Astrocyte (in vitro differentiated cells and primary cell): ENCODE measurements at regions not wholly inside any gene's neighbourhood (a gene's known extent, or its start where the extent isn't known, plus 50 kb on each side); places are given as distances from the start of the nearest gene placed in this dataset.

ENCODE experiments used
- DNase-seq: peaks from one replicate; pipeline ENCODE4 v3.0.0-alpha.2; 2010; ENCODE audit warnings: low read depth
- FAIRE-seq: peaks from 2 replicates; lab custom pipeline; 2011; peaks lifted over from hg19 to GRCh38; lab: Jason Lieb, UNC
- H2AFZ ChIP-seq: 2 replicates; pipeline ENCODE4 v1.6.0; 2012; ENCODE audit warnings: low read depth, low read length, inconsistent platforms
- H3K27ac ChIP-seq: 2 replicates; pipeline ENCODE4 v1.5.1; 2011; ENCODE audit warnings: low read depth, low read length, inconsistent platforms
- H3K27me3 ChIP-seq: 2 replicates; pipeline ENCODE4 v1.6.0; 2011; ENCODE audit warnings: low read length, inconsistent platforms; ENCODE audit not compliant: insufficient read depth
- H3K36me3 ChIP-seq: 2 replicates; pipeline ENCODE4 v1.5.1; 2011; ENCODE audit warnings: low read length, inconsistent platforms; ENCODE audit not compliant: insufficient read depth
- H3K4me1 ChIP-seq: 2 replicates; pipeline ENCODE4 v1.5.1; 2011; ENCODE audit warnings: low read length, inconsistent platforms; ENCODE audit not compliant: insufficient read depth
- H3K4me2 ChIP-seq: 2 replicates; pipeline ENCODE4 v1.6.0; 2012; ENCODE audit warnings: low read length, inconsistent platforms
- H3K4me3 ChIP-seq: 2 replicates; pipeline ENCODE4 v1.5.1; 2011; ENCODE audit warnings: low read depth, mild to moderate bottlenecking, low read length, inconsistent platforms; ENCODE audit not compliant: insufficient read depth
- H3K79me2 ChIP-seq: 2 replicates; pipeline ENCODE4 v1.6.0; 2012; ENCODE audit warnings: mild to moderate bottlenecking, low read length, inconsistent platforms; ENCODE audit not compliant: insufficient read depth
- H3K9ac ChIP-seq: 2 replicates; pipeline ENCODE4 v1.6.0; 2012; ENCODE audit warnings: mild to moderate bottlenecking, low read length, inconsistent platforms
- H3K9me3 ChIP-seq: 2 replicates; pipeline ENCODE4 v1.5.1; 2012; ENCODE audit warnings: low read depth, mild to moderate bottlenecking, low read length, inconsistent platforms; ENCODE audit not compliant: insufficient read depth
- H4K20me1 ChIP-seq: 2 replicates; pipeline ENCODE4 v1.6.0; 2012; ENCODE audit warnings: low read length, inconsistent platforms; ENCODE audit not compliant: insufficient read depth
- H3K27ac Mint-ChIP-seq: one replicate; pipeline ENCODE4 v1.8.0; 2021; ENCODE audit warnings: mild to moderate bottlenecking, mixed read lengths; ENCODE audit not compliant: unreplicated experiment
- H3K27me3 Mint-ChIP-seq: one replicate; pipeline ENCODE4 v1.8.0; 2021; ENCODE audit warnings: low read depth, mixed read lengths; ENCODE audit not compliant: unreplicated experiment
- H3K36me3 Mint-ChIP-seq: one replicate; pipeline ENCODE4 v1.8.0; 2021; ENCODE audit warnings: low read depth, mixed read lengths; ENCODE audit not compliant: unreplicated experiment
- H3K4me1 Mint-ChIP-seq: one replicate; pipeline ENCODE4 v1.8.0; 2021; ENCODE audit warnings: low read depth, mixed read lengths; ENCODE audit not compliant: unreplicated experiment
- H3K4me3 Mint-ChIP-seq: one replicate; pipeline ENCODE4 v1.8.0; 2021; ENCODE audit warnings: mild to moderate bottlenecking, moderate library complexity, mixed read lengths; ENCODE audit not compliant: unreplicated experiment
- H3K9me3 Mint-ChIP-seq: one replicate; pipeline ENCODE4 v1.8.0; 2021; ENCODE audit warnings: mild to moderate bottlenecking, mixed read lengths; ENCODE audit not compliant: unreplicated experiment
- EZH2 ChIP-seq: IDR thresholded peaks from 2 replicates; pipeline ENCODE4 v1.6.1; 2012; ENCODE audit warnings: mild to moderate bottlenecking, low read length, inconsistent platforms; ENCODE audit not compliant: insufficient read depth
- TF ChIP-seq, protein P1 (sequence below): IDR thresholded peaks from 2 replicates; pipeline ENCODE4 v1.5.1; 2011; ENCODE audit warnings: low read depth, mild to moderate bottlenecking, inconsistent platforms, low read length, moderate library complexity; ENCODE audit not compliant: insufficient read depth

- H3K27ac Mint-ChIP-seq = no peak overlapping the region
- no peak overlapping the region for H2AFZ ChIP-seq
Observed at GRCh38 chr10:105798328-105798889, 1157.3 kb downstream of the SORCS3 start.

DNA sequence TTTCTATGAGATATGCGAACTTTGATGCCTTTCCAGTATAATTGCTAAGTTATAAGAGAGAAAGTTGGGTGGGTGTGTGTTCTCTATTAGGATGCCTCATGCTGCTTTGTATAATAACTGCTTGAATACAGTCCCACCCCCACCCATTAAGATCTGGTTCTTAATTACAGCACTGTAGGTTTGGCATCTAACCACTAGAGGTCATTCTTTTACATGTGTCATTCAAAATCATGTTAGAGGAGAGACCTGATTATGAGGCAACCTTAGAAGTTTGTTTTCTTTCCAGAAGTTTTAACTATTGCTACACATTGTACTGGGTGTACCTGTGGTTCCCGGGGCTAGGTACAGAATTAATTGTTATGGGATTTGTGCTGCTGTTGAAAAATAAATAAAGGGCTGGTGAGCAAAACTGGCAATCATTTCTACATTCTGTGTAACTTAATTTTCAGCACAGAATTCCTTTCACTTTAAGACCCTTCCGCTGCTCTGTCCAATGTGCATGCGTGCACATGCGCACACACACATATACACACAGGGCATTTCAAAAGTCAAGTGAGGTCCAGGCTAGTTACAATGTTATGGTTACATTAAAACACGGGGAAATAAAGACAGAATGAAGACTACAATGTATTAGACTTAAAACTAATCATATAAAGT, 1156.3 kb downstream of the SORCS3 start:
- Mint-ChIP-seq H3K9me3 (no peaks in the 10 kb centered on the region), H3K4me3 (no peak overlapping the region), H3K4me1 (no peaks in the 10 kb centered on the region), H3K27ac (no peak overlapping the region), H3K36me3 (no peaks in the 10 kb centered on the region), H3K27me3 (no peaks in the 10 kb centered on the region)
- no peak overlapping the region for H2AFZ ChIP-seq
- DNase-seq = no peak
- no peak overlapping the region for H3K27ac ChIP-seq
- FAIRE-seq = no peak
- H3K4me3 ChIP-seq = no peak overlapping the region
- no peak overlapping the region for H3K9ac ChIP-seq
- no peaks in the 10 kb centered on the region for H3K27me3 ChIP-seq
- H3K79me2 ChIP-seq = no peaks in the 10 kb centered on the region
- no peak for TF ChIP-seq EZH2
- TF ChIP-seq, protein P1, sequence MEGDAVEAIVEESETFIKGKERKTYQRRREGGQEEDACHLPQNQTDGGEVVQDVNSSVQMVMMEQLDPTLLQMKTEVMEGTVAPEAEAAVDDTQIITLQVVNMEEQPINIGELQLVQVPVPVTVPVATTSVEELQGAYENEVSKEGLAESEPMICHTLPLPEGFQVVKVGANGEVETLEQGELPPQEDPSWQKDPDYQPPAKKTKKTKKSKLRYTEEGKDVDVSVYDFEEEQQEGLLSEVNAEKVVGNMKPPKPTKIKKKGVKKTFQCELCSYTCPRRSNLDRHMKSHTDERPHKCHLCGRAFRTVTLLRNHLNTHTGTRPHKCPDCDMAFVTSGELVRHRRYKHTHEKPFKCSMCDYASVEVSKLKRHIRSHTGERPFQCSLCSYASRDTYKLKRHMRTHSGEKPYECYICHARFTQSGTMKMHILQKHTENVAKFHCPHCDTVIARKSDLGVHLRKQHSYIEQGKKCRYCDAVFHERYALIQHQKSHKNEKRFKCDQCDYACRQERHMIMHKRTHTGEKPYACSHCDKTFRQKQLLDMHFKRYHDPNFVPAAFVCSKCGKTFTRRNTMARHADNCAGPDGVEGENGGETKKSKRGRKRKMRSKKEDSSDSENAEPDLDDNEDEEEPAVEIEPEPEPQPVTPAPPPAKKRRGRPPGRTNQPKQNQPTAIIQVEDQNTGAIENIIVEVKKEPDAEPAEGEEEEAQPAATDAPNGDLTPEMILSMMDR = peak; percentile 39
- no peaks in the 10 kb centered on the region for H3K9me3 ChIP-seq
- H4K20me1 ChIP-seq = no peaks in the 10 kb centered on the region
- H3K4me2 ChIP-seq = no peak overlapping the region
- H3K4me1 ChIP-seq = no peaks in the 10 kb centered on the region
- H3K36me3 ChIP-seq = no peaks in the 10 kb centered on the region

More at GRCh38 chr10:105798328-105798889, 1157.3 kb downstream of the SORCS3 start:
- no peak for TF ChIP-seq EZH2
- TF ChIP-seq, protein P1 = no peak
- FAIRE-seq (no peak), DNase-seq (no peak)
- no peaks in the 10 kb centered on the region for H3K4me1 ChIP-seq
- H3K4me2 ChIP-seq = no peak overlapping the region
- H3K27ac ChIP-seq = no peak overlapping the region
- H3K4me3 ChIP-seq = no peak overlapping the region
- no peaks in the 10 kb centered on the region for H3K36me3 ChIP-seq
- no peaks in the 10 kb centered on the region for H3K4me1 Mint-ChIP-seq
- H3K9ac ChIP-seq = no peak overlapping the region
- H3K4me3 Mint-ChIP-seq = no peak overlapping the region
- H3K36me3 Mint-ChIP-seq = no peaks in the 10 kb centered on the region
- no peaks in the 10 kb centered on the region for H3K9me3 ChIP-seq
- H3K27me3 ChIP-seq = no peaks in the 10 kb centered on the region
- no peaks in the 10 kb centered on the region for H3K9me3 Mint-ChIP-seq
- no peaks in the 10 kb centered on the region for H3K79me2 ChIP-seq
- H4K20me1 ChIP-seq = no peaks in the 10 kb centered on the region
- H3K27me3 Mint-ChIP-seq = no peaks in the 10 kb centered on the region

- no peak for FAIRE-seq
- Histone ChIP-seq H3K27me3 (no peaks in the 10 kb centered on the region), H3K4me3 (no peak overlapping the region), H3K4me1 (no peaks in the 10 kb centered on the region), H3K4me2 (no peak overlapping the region), H3K79me2 (no peaks in the 10 kb centered on the region), H3K36me3 (no peaks in the 10 kb centered on the region), H3K27ac (no peak overlapping the region), H3K9ac (no peak overlapping the region), H2AFZ (no peak overlapping the region), H4K20me1 (no peaks in the 10 kb centered on the region), H3K9me3 (no peaks in the 10 kb centered on the region)
- no peak overlapping the region for H3K4me3 Mint-ChIP-seq
- no peaks in the 10 kb centered on the region for H3K9me3 Mint-ChIP-seq
- TF ChIP-seq, protein P1 = no peak
- no peak for TF ChIP-seq EZH2
- no peak overlapping the region for H3K27ac Mint-ChIP-seq
- no peaks in the 10 kb centered on the region for H3K4me1 Mint-ChIP-seq
- DNase-seq = no peak
- H3K36me3 Mint-ChIP-seq = no peaks in the 10 kb centered on the region
- peaks cover 2% of the 10 kb centered on the region for H3K27me3 Mint-ChIP-seq
Observed at GRCh38 chr10:105793071-105793470, 1152.0 kb downstream of the SORCS3 start.
